Psoas muscle (tissue), 7 donors: ENCODE measurements at regions not wholly inside any gene's neighbourhood (a gene's known extent, or its start where the extent isn't known, plus 50 kb on each side); places are given as distances from the start of the nearest gene placed in this dataset.

Experiments used
- ATAC-seq, 4 donors: fragments of 200-7000 bp; cut with Tn5 transposase; one replicate each; pipeline ENCODE4 v1.9.1; 2020; ENCODE audit warnings: moderate library complexity in 3 of 4, mild to moderate bottlenecking in 2 of 4
- DNase-seq, 2 donors: peaks; one replicate each; pipeline ENCODE4 v3.0.0-alpha.2; 2020
- H3K27ac ChIP-seq: fragments of 200-600 bp; one replicate; pipeline ENCODE4 v1.8.0; 2022
- H3K27me3 ChIP-seq, 3 donors: fragments of 200-600 bp in 1 of 3; one replicate each; pipeline versions ENCODE4 v1.6.1 to v1.8.0; 2013 to 2022; ENCODE audit warnings: low read length in 2 of 3, mild to moderate bottlenecking in 2 of 3, moderate library complexity in 1 of 3; ENCODE audit not compliant: insufficient read depth in 3 of 3
- H3K36me3 ChIP-seq, 2 donors: fragments of 200-600 bp in 1 of 2; one replicate each; pipeline versions ENCODE4 v1.6.1 to v1.8.0; 2013 to 2022; ENCODE audit warnings: low read depth in 1 of 2, mild to moderate bottlenecking in 1 of 2, moderate library complexity in 1 of 2; ENCODE audit not compliant: insufficient read depth in 1 of 2
- H3K4me1 ChIP-seq: fragments of 200-600 bp; one replicate; pipeline ENCODE4 v1.8.0; 2022
- H3K4me3 ChIP-seq: fragments of 200-600 bp; one replicate; pipeline ENCODE4 v1.8.0; 2022; ENCODE audit warnings: mild to moderate bottlenecking
- H3K9me3 ChIP-seq: fragments of 200-600 bp; one replicate; pipeline ENCODE4 v1.8.0; 2022
- CTCF ChIP-seq: fragments of 200-600 bp; IDR thresholded peaks from one replicate; pipeline ENCODE4 v1.8.0; 2022; ENCODE audit warnings: antibody characterized with exemption
- WGBS, 3 donors: extraction: QIAGEN DNeasy Blood & Tissue Kit; methylation state at CpG; one replicate each; pipeline versions ENCODE4 v1.1.6 to v1.1.7; 2013; 5-methylcytosine and 5-hydroxymethylcytosine counted together
- intact Hi-C, 2 donors: fragments of 100-400 bp; cut with DNase I; formaldehyde crosslinking; loops; one replicate each; pipeline versions ENCODE4 v1.11.0 to v1.14.2; 2022
- donor health status: healthy with polysubstance abuse.
- donor health status: DM: no; HTN: no; CAD: no; lungs with moderate emphysema.
- donor health status: Bipolar disorder and iron deficiency.
- donor health status: healthy.
- donor health status: DM: yes; HTN: yes; CAD: no.
- donor health status: DM: no; HTN: no; CAD: no.
- donor health status: DM: yes; HTN: yes; CAD: no.

- WGBS, 3 donors = 93 to 96% (median 95%) methylated on average over 5 of the region's 5 CpGs
- no peaks in the 10 kb centered on the region for H3K36me3 ChIP-seq
- H3K4me3 ChIP-seq = no peak overlapping the region
- no peaks in the 10 kb centered on the region for H3K9me3 ChIP-seq
- no peaks in the 10 kb centered on the region for H3K4me1 ChIP-seq
- ATAC-seq (no peak), DNase-seq (no peak)
- TF ChIP-seq CTCF = no peak
- no peak overlapping the region for H3K27ac ChIP-seq
- intact Hi-C loops = no loop called here
- H3K27me3 ChIP-seq = no peaks in the 10 kb centered on the region
These were observed 351.0 kb downstream of the EN1 start for GRCh38 chr2:118496467-118496866.

- no peak for TF ChIP-seq CTCF
- 62 to 80% (median 73%) methylated on average over 4 of the region's 4 CpGs for WGBS, 3 donors
- ATAC-seq = no peak
- Histone ChIP-seq H3K9me3 (no peaks in the 10 kb centered on the region), H3K4me1 (no peaks in the 10 kb centered on the region), H3K4me3 (no peak overlapping the region), H3K27me3 (no peaks in the 10 kb centered on the region), H3K27ac (no peak overlapping the region), H3K36me3 (no peaks in the 10 kb centered on the region)
- intact Hi-C loops = no loop called here
- no peak for DNase-seq
These were observed 352.2 kb downstream of the EN1 start for GRCh38 chr2:118495290-118495689.

GRCh38 chr2:118493213-118493612, 354.2 kb downstream of the EN1 start:
- Histone ChIP-seq H3K4me1 (no peaks in the 10 kb centered on the region), H3K36me3 (no peaks in the 10 kb centered on the region), H3K4me3 (no peak overlapping the region), H3K9me3 (no peaks in the 10 kb centered on the region), H3K27me3 (no peaks in the 10 kb centered on the region), H3K27ac (no peak overlapping the region)
- intact Hi-C loops = no loop called here
- 69 to 84% (median 78%) methylated on average over 7 of the region's 7 CpGs for WGBS, 3 donors
- ATAC-seq (no peak), DNase-seq (no peak)
- no peak for TF ChIP-seq CTCF

- intact Hi-C loops = no loop called here
- no peaks in the 10 kb centered on the region for H3K9me3 ChIP-seq
- TF ChIP-seq CTCF = no peak
- H3K27me3 ChIP-seq = no peaks in the 10 kb centered on the region
- no peak overlapping the region for H3K27ac ChIP-seq
- no peaks in the 10 kb centered on the region for H3K36me3 ChIP-seq
- no peak for ATAC-seq
- DNase-seq = no peak
- H3K4me1 ChIP-seq = no peaks in the 10 kb centered on the region
- no peak overlapping the region for H3K4me3 ChIP-seq
These were observed 355.1 kb downstream of the EN1 start for GRCh38 chr2:118492335-118492734.

GRCh38 chr2:118490330-118490729, 357.1 kb downstream of the EN1 start:
- H3K27me3 ChIP-seq = no peaks in the 10 kb centered on the region
- WGBS, 3 donors = 15 to 24% (median 20%) methylated on average over 4 of the region's 4 CpGs
- no peak for TF ChIP-seq CTCF
- no peak overlapping the region for H3K27ac ChIP-seq
- no peaks in the 10 kb centered on the region for H3K4me1 ChIP-seq
- ATAC-seq = no peak
- H3K9me3 ChIP-seq = no peaks in the 10 kb centered on the region
- H3K36me3 ChIP-seq = no peaks in the 10 kb centered on the region
- DNase-seq = no peak
- intact Hi-C loops = no loop called here
- H3K4me3 ChIP-seq = no peak overlapping the region
